ENCODE measurements at regions not wholly inside any gene's neighbourhood (a gene's known extent, or its start where the extent isn't known, plus 50 kb on each side); places are given as distances from the start of the nearest gene placed in this dataset.

DNA sequence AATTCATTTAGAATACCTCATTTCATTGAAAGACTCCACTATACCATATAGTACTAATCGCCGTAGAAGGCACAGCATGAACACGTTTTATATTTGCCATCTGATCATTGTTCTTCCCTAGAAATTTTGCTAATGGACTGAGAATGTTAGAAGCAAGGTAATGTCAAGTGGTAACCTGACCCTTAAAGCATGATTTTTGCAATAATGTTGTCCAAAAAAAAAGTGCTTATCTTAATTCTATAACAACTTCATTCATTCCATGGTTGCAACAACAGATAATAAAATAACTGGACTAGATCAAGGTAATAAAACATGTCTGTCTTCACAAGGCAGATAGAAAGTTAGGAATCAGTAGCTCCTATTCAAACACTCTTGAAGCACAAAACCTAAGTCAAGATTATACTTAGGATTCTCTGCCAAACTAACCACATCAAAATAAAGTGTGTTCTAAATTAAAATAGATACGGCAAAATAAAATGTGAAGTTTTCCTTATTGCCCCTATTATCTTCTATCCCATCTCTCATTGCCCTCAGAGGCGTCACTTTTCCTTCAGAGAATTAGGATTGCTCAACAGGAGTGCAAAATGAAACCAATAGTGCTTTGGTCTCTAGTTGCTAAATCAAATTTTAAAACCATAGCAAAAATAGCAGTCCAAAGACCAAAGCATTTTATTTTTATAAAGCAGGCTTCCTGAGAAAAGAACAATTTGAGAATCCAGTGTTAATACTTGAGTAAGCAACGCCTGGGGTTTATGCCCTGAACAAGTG lies 317.4 kb upstream of the UBE2E2 start:
- Histone ChIP-seq H3K27me3 (replicated peaks in 1 of 4; ENCODE audit: control insufficient read depth in 3 of 4, extremely low read depth in 1 of 4, insufficient read depth in 3 of 4, low read length in 3 of 4) (no peaks in the 10 kb centered on the region), H3K4me3 (ENCODE audit: extremely low read depth in 1 of 4, insufficient read depth in 2 of 4, low read depth in 3 of 4, low read length in 4 of 4) (no peak overlapping the region), H3K23ac (ENCODE audit: insufficient read length) (no peak overlapping the region), H2BK15ac (ENCODE audit: low read length) (no peak overlapping the region), H2BK12ac (ENCODE audit: low read depth, low read length) (no peak overlapping the region), H3K27ac (ENCODE audit: low read depth, low read length) (no peak overlapping the region), H2BK120ac (replicated peaks; ENCODE audit: low read depth, low read length) (no peak overlapping the region), H2BK20ac (ENCODE audit: low read length) (no peak overlapping the region), H2BK5ac (ENCODE audit: low read depth, low read length) (no peak overlapping the region), H3K23me2 (ENCODE audit: low read depth, low read length) (no peaks in the 10 kb centered on the region), H2AK5ac (ENCODE audit: low read depth, low read length) (no peak overlapping the region), H3K9me3 (ENCODE audit: insufficient read depth in 2 of 2, low read depth in 1 of 2, low read length in 1 of 2) (no peaks in the 10 kb centered on the region), H3K9ac (replicated peaks in 1 of 4; ENCODE audit: extremely low read depth in 1 of 4, low read depth in 3 of 4, low read length in 3 of 4) (no peak overlapping the region), H3K18ac (ENCODE audit: extremely low read depth, low read length) (no peak overlapping the region), H3K79me2 (ENCODE audit: control insufficient read depth in 1 of 2, insufficient read depth in 2 of 2, low read length in 2 of 2) (no peaks in the 10 kb centered on the region), H3K4me1 (replicated peaks in 1 of 4; ENCODE audit: control insufficient read depth in 3 of 4, insufficient read depth in 4 of 4, low read length in 3 of 4) (no peaks in the 10 kb centered on the region), H3K4me2 (ENCODE audit: insufficient read depth in 1 of 2, low read depth in 2 of 2, low read length in 2 of 2) (no peak overlapping the region), H3K4ac (replicated peaks; ENCODE audit: insufficient read length, low read depth, low read length) (no peak overlapping the region), H4K91ac (replicated peaks; ENCODE audit: insufficient read length, low read length) (no peak overlapping the region), H4K5ac (ENCODE audit: insufficient read length, low read depth, low read length) (no peak overlapping the region), H3K36me3 (ENCODE audit: control insufficient read depth in 2 of 4, insufficient read depth in 4 of 4, low read length in 3 of 4) (no peaks in the 10 kb centered on the region), H2AFZ (ENCODE audit: low read length) (no peak overlapping the region), H4K8ac (ENCODE audit: extremely low read depth, insufficient read depth, low read length) (no peak overlapping the region), H3K79me1 (ENCODE audit: low read depth, low read length) (no peaks in the 10 kb centered on the region), H3K14ac (ENCODE audit: insufficient read length) (no peak overlapping the region), H3K56ac (replicated peaks; ENCODE audit: insufficient read length, low read depth, low read length) (no peak overlapping the region), H4K20me1 (replicated peaks in 1 of 2; ENCODE audit: control insufficient read depth in 1 of 2, insufficient read depth in 2 of 2, low read length in 2 of 2) (no peaks in the 10 kb centered on the region)
- FAIRE-seq (no peak), DNase-seq (ENCODE audit: low read depth in 1 of 2, low spot score in 2 of 2) (no peak)
- CTCF ChIA-PET (ENCODE audit: partially characterized antibody): interaction anchor here (0.7 to 5.1 kb wide), 12 partner anchors 10 to 321 kb away, joined by 3 to 29 read pairs (median 4); no protein-coding TSS in a partner anchor
- WGBS, 2 experiments (ENCODE audit: extremely low coverage in 1 of 2, insufficient coverage in 1 of 2, insufficient read length in 1 of 2, insufficient replicate concordance in 2 of 2, low coverage in 1 of 2, low lambda C conversion rate in 2 of 2, missing lambda C conversion rate in 1 of 2): 86% methylated on average over 6 of the region's 6 CpGs; no CpG with 5 or more reads in 1 of the 2 experiments
- TF ChIP-seq HDAC2 (IDR thresholded peaks at IDR 0.05; ENCODE audit: borderline replicate concordance in 1 of 2, low read depth in 2 of 2, low read length in 2 of 2) (no peak), HDAC6 (IDR thresholded peaks at IDR 0.05; ENCODE audit: low read depth, low read length) (no peak)
- POLR2A ChIA-PET (ENCODE audit: partially characterized antibody): no interaction called here

Data from H1 (cell line).